Inflammatory macrophage treated with lipopolysaccharide for 1 hour (primary cell): ENCODE measurements at regions not wholly inside any gene's neighbourhood (a gene's known extent, or its start where the extent isn't known, plus 50 kb on each side); places are given as distances from the start of the nearest gene placed in this dataset.
"Not testable (repeated sequence)": the region's sequence is repeated elsewhere in the genome, so short reads cannot be mapped to it uniquely, and the experiment has no call there.

Experiments used
- DNase-seq, 2 donors: peaks; one replicate each; pipeline ENCODE4 v3.0.0-alpha.2; 2020 to 2022

GRCh38 chr16:9597967-9598730 lies 506.7 kb downstream of the HAPSTR1 start:
- DNase-seq, result no peak

GRCh38 chr16:9598731-9599083 lies 507.3 kb downstream of the HAPSTR1 start:
- no peak for DNase-seq

GRCh38 chr16:9599415-9600120 lies 508.1 kb downstream of the HAPSTR1 start:
- DNase-seq, result no peak

- DNase-seq, result no peak
Measured at GRCh38 chr16:9602189-9602588, 510.7 kb downstream of the HAPSTR1 start.

GRCh38 chr16:9603316-9603715 lies 511.9 kb downstream of the HAPSTR1 start:
- DNase-seq, result no peak

GRCh38 chr16:9607515-9608230 lies 516.2 kb downstream of the HAPSTR1 start:
- no peak for DNase-seq

GRCh38 chr16:9610727-9611126 lies 519.3 kb downstream of the HAPSTR1 start:
- DNase-seq, result no peak

GRCh38 chr16:9612267-9612666 lies 520.8 kb downstream of the HAPSTR1 start:
- no peak for DNase-seq

- DNase-seq, result no peak
Measured at GRCh38 chr16:9614389-9614788, 522.9 kb downstream of the HAPSTR1 start.

- no peak for DNase-seq
Measured at GRCh38 chr16:9622268-9622667, 530.8 kb downstream of the HAPSTR1 start.

- DNase-seq, result no peak
Measured at GRCh38 chr16:9625122-9625521, 533.7 kb downstream of the HAPSTR1 start.

GRCh38 chr16:9627427-9627826 lies 536.0 kb downstream of the HAPSTR1 start:
- DNase-seq, result no peak

GRCh38 chr16:9630119-9630518 lies 538.7 kb downstream of the HAPSTR1 start:
- DNase-seq, result no peak

- DNase-seq, result no peak
Measured at GRCh38 chr16:9630985-9631384, 539.5 kb downstream of the HAPSTR1 start.

- no peak for DNase-seq
Measured at GRCh38 chr16:9633844-9634243, 542.4 kb downstream of the HAPSTR1 start.

GRCh38 chr16:9635150-9635720 lies 543.8 kb downstream of the HAPSTR1 start:
- not testable (repeated sequence) for DNase-seq

- DNase-seq, result no peak
Measured at GRCh38 chr16:9644258-9644657, 538.0 kb downstream of the GRIN2A start.

- DNase-seq, result no peak
Measured at GRCh38 chr16:9645911-9646310, 536.3 kb downstream of the GRIN2A start.

- peak; percentile 8 to 42 for DNase-seq
Measured at GRCh38 chr16:9647981-9648701, 534.1 kb downstream of the GRIN2A start.

- DNase-seq, result no peak
Measured at GRCh38 chr16:9650284-9650683, 531.9 kb downstream of the GRIN2A start.

GRCh38 chr16:9655051-9655450 lies 527.2 kb downstream of the GRIN2A start:
- no peak for DNase-seq

GRCh38 chr16:9657641-9658040 lies 524.6 kb downstream of the GRIN2A start:
- DNase-seq, result no peak

- no peak for DNase-seq
Measured at GRCh38 chr16:9658164-9658563, 524.1 kb downstream of the GRIN2A start.
